ENCODE measurements at regions not wholly inside any gene's neighbourhood (a gene's known extent, or its start where the extent isn't known, plus 50 kb on each side); places are given as distances from the start of the nearest gene placed in this dataset.
A peak's percentile ranks its signal among the peaks of the same experiment; 100 is the strongest.

DNA sequence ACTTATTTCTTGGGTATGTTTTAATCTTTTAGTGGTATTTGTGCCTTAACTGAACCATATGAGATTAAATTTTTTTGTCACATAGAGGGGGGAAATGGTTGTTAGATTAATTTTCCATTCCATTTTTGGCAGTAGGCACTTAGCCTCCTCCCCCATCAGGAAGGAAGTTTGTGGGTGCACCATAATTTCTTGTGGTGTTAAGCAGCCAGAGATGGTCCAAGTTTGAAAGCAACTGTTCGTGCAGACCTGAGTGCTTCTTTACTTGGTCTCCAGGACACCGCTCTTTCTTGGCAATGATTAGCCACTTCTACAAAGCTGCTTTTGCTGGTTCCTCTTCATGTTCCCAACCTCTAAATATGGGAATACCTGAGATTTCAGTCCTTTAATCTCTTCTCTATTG, 92.7 kb upstream of the RPL34 start:
- no peak for DNase-seq (ENCODE audit: low spot score)

DNA sequence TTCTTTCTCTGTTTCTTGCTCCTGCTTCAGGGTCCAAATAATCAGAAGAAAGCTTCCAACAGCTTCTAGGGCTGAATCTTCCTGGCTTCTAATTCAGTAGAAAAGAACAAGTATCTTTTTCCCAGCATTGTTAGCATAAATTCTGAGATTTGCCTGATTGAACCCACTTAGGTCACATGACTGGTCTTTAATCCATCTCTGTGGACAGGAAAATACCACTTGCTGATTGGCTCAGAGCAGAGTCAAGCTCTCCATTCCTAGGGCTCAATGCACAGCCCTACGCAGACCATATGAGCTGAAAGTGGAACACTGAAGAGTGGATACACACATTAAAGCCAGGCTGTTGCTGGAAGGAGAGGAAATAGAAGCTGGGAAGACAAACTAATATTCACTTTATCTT, 99.6 kb upstream of the RPL34 start:
- DNase-seq (ENCODE audit: low spot score), result no peak

DNA sequence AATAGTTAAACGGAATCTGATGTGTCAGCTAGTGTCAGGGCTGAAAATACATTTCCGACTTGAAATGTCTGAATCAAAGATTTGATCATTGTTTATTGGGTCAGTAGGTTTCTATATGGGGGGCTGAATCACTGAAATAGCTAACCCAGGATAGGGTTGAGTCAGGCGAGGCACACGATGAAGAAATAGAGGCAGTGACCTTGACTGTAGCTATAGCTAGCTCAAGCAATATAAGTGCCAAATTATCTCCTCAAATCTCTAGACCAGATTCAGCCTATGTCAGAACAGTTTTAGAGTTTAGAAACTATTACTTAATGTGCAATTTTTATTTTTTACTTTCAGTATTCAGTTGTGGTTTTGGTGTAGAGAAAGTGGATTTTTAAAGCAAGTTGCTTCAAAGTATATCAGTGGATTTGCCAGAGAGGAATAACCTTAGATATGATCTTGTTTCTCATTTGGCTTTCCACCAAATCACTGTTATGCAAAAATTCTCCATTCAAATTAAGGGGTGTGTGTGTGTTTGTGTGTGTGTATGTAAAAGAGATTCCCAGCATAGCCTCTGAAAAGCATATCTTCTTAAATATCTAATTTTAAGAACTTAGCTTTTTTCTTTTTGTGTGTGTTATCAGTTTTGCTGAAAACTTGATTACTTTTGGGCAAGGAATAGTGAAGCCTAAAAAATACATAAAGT, 100.3 kb upstream of the RPL34 start:
- DNase-seq (ENCODE audit: low spot score), result no peak

DNA sequence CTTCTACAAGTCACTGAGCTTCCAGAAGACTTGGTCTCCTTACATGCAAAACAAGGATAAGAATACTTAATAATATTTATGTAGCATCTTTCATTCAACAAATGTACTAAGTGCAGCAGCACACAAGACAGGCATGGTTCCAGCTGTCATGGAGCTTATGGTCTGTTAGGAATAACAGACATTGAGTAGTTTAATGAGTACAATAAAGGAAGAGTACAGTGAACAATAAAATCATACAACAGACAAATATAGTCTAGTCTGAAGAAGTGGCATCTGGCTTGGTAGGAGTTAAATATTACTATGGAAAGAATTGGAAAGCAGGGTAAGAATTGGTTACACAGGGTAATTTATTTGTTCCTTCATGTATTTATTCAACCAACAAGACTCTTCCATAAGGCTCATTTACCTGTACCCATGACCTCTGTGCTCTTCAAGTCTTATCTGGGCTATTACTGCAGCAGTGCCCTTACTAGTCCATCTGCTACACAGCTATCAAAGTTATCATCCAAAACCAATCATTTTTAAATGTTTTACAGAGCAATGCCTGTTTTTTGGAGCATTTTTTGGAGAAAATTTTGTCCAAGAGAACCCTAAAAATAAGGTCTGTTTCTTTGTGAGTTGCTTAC, 101.1 kb upstream of the RPL34 start:
- DNase-seq (ENCODE audit: low spot score), result no peak

DNA sequence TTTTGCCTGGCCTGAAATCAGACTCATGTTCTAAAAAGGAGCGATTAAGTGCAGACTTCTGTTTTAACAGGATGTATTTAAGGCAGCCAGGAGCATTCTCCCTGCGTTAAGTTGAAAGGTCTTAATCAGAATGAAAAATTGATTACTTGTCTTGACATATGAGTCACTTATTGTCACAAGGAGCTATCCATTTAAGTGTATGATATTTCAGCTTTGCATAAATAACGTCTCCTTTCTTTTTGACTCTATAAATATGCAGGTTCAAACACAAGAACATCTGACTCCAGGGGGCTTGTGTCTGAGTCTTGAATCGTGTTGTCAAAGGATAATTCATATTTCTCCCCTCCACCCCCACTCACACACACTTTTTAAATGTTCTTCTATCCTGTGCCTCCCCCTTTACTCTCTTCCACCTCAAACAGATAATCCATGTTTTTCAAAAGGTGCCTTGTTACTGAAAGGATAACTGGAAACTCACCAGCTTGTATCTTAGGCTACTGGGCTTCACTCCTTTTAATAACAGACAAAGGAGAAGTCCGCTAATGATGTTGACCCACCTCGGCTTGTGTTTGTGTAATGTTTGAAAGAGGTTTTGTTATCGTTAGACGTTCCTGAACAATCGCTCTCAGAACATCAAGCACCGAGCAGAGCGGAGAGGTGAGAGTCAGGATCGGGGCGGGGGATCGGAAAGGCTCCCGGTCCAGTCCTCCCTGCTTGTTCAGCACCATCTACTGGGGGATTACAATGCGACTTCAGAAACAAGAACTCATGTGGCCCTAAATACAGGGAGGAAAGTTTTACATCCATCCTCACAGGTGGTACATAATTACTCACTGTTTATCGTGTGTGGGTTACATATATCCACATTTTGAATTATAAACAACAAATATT, 107.5 kb upstream of the RPL34 start:
- peak; percentile 66 for DNase-seq (ENCODE audit: low spot score)

DNA sequence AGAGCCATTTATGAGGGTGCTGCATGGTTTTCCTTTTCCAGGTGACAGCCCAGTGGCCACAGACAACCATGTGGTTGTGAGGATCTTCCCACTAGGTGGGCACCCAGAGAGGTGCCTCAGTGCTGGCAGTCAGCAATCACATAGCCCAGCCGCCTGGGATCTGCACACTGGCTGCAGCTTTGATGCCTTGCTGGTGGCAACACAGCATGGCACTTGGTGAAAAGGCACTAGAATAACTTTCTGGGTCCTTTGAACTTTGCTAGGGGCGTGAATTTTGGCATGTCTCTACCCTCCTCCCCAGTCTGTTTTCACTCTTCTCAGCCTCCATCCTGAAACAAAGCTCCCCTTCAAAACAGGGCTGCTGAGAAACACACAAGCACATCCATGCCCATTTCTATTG, 108.8 kb upstream of the RPL34 start:
- DNase-seq (ENCODE audit: low spot score), result no peak

DNA sequence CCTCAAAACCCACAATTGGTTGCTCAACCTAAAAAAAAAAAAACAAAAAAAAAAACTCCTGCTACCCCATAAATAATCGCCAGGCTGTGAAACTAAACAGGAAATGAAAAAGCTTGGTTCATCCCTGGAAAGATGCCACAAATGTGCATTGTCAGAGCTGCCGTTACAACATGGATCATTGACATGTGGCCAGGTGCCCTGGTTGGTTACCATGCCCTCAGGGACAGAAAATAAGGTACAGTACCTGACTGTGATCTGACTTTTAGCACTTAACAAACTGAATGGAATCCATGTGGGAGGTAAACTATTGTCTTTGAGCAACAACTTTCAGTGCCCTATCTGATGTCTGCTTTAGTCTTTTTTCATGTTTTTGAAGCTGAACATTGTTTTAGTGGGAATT, 118.0 kb upstream of the RPL34 start:
- no peak for DNase-seq (ENCODE audit: low spot score)

DNA sequence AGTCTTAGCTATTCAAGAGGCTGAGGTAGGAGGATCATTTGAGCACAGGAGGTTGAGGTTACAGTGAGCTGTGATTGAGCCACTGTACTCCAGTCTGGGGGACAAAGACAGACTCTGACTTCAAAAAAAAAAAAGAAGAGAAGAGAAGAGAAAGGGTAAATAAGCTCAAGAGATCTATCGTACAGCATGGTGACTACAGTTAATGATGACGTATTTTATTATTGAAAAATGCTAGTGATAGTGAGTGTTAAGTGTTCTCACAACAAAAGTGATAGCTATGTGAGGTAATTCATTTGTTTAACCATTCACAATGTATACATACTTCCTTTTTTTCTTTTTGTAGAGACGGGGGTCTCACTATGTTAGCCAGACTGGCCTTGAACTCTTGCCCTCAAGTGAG, 121.5 kb upstream of the RPL34 start:
- no peak for DNase-seq (ENCODE audit: low spot score)

DNA sequence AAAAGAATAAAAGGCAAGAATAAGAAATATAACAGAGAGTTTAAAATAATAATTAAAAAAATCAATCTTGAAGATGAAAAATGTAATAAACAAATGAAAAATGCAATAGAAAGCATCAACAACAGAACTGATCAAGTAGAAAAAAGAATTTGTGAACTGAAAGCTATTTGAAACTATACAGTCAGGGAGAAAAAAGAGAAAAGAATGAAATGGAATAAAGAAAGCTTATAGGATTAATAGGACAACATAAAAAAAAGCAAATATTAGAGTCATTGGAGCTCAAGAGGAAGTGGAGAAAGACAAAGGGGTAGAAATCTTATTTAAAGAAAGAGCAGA, 126.8 kb upstream of the RPL34 start:
- no peak for DNase-seq (ENCODE audit: low spot score)

DNA sequence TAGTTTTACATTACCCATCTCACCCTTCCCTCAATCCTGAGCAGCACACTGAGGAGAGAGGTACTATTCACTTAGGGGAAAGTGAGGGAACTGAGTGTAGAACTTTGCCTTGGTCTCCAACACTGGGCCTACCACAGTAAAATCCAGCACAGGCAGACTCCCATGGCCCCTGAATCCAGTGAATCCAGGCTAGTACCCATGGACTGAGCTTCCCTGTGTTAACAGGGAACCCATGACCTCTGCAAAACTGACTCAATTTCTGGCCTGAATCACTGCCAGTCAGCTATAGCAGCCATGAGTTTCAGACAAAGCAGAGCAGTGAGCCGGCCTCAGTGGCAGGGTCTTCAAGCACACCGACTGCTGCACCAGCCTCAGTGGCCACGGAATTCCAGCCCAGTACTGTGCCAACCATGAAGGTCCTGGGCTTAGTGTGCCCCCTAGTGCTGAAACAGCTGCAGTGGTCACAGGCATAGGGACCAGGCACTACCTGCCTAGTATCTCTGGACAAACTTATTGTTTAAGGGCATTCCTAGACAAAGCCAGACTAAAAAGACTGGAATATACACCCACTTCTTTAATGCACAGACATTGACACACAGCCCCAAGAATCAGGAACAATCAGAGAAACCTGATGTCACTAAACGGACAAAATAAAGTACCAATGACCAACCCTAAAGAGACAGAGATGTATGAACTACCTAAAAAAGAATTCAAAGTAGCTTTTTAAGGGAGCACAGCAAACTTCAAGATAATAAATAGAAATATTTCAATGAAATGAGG, 127.4 kb upstream of the RPL34 start:
- DNase-seq (ENCODE audit: low spot score), result no peak

DNA sequence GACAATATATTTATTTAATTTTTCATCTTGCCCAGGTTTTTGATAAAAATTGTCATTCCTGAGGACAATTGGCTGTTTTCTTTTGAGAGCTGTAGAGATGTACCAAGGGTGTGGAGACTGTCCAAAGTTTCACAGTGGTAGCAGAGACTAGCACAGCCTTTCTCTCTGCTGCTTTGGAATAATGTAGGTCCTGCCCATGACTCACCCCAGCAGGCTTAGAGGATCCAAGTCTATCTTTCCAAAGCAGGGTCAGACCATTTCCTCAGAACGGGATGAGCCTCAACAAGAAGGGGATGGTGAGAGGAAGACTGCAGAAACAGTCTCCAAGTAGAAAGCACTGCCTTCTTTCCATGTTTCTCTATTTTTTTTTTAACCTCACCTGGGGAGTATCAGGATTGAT, 131.5 kb upstream of the RPL34 start:
- DNase-seq (ENCODE audit: low spot score), result no peak

DNA sequence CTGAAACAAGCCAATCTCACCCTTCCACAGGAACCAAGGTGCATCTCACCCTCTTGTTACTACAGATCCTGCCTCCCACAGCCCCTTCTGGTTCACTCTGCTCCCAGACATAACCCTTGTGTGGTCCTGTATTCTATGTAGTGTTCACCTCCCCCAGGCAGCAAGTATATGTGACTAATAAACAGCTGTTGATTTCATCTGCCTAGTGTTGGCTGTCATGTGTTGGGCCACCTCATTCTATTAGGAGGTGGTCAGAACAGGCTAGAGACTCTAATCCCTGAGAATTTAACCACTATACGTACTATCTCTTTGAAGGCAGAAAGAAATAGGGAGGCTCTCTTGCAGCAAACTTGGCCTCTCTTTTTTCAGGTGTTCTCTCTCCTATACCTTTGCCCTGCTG, 134.3 kb upstream of the RPL34 start:
- no peak for DNase-seq (ENCODE audit: low spot score)

DNA sequence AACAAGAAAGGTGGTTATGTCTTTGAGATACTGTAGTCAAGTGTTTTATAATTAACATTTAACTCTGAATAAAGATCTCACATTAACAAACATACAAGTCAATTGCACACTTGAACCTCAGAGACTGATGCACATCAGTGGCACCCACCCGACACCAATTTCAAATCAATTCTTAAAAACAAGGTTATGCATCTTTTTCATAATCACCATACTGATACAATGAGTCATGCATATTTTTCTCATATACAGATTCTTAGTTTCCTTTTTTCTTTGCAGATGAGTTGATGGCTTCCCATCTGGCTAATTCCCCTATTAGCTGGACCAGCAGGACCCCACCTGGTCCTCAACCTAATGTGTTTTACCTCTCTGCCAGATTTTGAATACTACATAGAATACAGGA, 136.2 kb upstream of the RPL34 start:
- no peak for DNase-seq (ENCODE audit: low spot score)

DNA sequence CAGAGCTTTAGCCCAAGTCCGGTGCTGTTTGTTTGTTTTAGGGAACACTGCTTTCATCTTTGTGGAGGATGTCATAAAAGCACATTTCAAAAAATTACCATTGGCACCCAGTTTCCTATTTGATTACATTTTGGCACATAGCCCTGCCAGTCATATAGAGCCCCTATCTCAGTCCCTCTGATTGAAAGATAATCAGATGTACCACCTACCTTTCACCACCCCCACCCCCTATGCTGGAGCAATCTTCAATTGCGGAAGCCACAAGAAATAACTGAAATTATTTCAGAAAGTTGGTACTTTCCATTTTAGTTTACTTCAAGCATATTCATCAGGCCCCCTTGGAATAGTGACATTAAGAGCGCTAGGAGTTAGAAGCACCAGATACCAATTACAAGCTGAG, 136.7 kb upstream of the RPL34 start:
- no peak for DNase-seq (ENCODE audit: low spot score)

DNA sequence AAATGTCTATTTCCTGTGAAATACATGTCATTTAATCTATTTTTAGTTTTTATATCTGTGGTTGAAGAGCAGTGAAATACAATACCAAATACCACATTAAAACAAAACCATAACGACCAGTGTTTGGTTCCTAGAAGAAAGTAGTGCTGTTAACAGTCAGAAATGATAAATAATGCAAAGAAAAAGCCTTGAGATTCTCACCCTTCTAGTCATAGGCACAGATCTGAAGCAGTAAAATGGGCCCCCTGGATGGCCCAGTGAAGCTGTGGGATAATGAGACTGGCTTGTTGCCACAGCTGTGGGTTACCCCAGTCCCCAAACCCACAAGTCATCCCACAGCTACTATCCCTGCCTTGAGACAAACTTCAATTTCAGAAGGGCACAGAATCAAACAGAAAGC, 137.3 kb upstream of the RPL34 start:
- no peak for DNase-seq (ENCODE audit: low spot score)

DNA sequence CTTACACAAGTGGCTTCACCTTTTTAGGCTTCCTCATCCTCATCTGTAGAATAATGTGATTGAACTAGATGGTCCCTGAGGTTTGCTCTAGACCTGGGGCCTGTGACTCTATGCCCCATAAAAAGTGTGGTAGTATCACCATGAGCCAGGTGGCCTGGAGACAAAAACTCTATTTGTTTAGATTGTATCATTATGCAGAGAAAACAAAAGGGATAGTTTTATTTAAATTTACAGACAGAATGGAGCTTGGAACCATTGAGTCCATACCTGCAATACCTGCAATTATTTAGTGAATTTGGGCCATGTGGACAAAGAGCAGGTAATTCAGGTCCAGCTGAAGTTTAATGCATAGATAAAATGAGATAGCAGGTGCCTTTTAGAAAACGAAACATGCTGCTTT, 139.5 kb upstream of the RPL34 start:
- DNase-seq (ENCODE audit: low spot score), result no peak

DNA sequence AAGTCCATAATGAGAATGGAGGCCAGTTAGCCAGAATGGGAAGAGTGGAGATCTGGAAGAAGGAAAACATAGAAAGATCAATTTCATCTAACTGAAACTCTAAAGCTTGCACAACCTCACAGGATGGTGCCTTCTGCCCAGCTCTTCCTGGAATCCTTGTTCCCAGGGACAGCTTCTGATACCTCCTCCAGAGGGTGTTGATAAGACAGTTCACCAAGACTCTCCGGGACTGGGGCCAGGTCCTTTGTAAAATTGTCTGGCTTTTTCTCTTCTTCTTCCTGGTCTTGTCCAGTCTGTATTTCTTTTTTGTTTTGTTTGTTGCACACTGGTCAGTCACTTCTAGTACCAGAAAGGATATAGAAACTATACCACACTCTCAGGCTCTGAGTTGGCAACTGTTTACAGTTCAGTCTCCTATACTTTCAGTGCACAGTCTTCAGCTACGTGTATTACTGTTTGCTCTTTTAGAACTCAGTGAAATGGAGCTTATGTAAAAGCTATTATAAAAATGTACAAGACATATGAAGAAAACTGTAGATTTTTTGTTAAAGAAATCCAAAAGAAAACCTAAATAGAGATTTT, 142.8 kb upstream of the RPL34 start:
- no peak for DNase-seq (ENCODE audit: low spot score)

DNA sequence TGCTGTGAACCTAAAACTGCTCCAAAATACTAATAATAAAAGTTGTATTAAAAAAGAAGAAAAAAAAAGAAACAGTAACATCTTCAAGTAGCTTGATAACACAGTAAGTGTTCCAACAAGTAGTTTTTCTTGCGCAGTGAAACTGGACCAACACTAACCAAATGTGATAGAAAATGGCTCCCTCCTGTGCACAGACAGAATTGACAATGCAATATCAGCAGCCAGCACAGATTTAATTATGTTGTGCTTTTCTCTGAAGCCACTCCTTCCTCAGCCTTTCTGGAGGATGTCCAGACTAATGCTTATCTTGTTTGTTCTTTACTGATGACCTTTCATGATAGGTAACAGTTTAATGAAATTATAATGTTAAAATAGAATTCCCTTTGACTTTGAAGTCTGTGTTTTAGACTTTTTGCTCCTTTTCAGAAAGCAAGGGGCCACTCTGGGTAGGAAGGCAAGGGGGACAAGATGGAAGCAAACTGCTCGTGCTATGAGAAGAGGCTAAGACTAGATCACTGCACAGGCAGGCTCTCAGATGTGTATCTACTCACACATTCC, 147.1 kb upstream of the RPL34 start:
- DNase-seq (ENCODE audit: low spot score), result no peak

DNA sequence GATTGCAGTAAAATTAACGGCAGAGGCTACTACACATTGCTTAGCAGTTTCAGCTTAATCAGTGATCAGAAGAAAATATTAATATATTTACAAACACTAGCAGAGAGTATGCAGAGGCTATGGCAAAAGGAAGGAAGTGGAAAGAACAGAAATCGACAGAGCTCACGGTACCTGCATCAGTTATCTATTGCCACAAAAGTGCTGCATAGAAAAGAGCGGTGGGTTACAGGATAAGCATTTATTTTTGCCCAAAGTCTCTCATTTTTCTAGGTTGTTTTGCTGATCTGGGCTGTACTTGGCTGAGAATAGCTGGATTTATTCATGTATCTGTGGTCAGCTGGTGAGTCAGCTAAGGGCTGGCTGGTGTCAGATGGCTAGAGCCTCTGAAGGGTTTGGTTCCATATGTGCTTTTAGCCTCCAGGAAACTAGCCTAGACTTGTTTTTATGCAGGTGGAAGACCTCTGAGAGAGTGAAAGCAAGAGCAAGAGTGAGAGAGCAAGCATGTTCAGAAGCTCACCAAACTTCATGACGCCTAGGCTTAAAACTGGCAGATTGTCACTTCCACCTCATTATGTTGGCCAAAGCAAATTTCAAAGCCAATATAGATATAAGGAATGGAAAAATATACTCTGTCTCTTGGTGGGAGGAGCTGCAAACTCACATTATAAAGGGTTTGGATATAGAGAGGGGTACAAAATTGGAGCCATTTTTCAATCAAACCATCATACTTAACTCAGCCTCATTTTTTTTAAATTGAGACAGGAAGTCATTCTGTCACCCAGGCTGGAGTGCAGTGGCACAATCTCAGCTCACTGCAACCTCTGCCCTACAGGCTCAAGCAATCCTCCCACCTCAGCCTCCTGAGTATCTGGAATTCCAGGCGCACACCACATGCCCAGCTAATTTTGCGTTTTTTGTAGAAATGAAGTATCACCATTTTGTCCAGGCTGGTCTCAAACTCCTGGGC, 153.2 kb upstream of the RPL34 start:
- no peak for DNase-seq (ENCODE audit: low spot score)

DNA sequence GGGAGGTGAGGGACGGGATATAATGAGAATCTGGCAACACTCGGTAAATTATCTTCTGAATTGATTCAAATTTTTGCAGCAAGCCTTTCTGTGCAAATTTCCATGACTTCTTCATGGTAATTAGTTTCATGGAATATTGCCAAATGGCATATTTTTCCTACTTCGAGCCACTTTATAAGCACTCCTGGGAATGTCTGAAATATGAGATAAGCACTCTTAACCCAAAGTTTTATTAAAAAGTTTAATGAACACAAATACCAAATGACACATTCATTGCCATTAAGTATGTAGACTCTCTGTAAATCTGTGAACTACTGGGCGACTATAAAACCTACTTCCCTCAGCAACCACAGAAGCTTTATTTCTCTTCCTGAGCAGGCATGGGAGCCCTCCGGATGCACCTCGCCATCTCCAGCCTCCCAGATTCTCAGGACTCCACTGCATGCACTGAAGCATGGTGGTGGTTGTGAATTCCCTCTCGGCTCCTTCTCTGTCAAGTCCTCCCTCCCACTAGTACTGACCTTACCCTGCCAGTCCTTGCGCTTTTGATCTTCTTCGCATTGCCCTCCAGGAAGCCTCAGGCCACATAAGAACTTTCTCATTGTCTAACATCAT, 154.4 kb upstream of the RPL34 start:
- no peak for DNase-seq (ENCODE audit: low spot score)
